Kidney (tissue), 13 donors: ENCODE measurements at regions not wholly inside any gene's neighbourhood (a gene's known extent, or its start where the extent isn't known, plus 50 kb on each side); places are given as distances from the start of the nearest gene placed in this dataset.

Experiments used
- DNase-seq, 5 donors: peaks; one replicate each; pipeline ENCODE4 v3.0.0-alpha.2; 2013 to 2020
- FAIRE-seq: peaks from 2 replicates; lab custom pipeline; 2012; peaks lifted over from hg19 to GRCh38; lab: Jason Lieb, UNC
- H3K27ac ChIP-seq, 2 donors: one replicate each; pipeline ENCODE4 v1.7.0; 2013; ENCODE audit warnings: low read depth in 2 of 2, low read length in 2 of 2, inconsistent platforms in 1 of 2
- H3K27me3 ChIP-seq: one replicate; pipeline ENCODE4 v1.7.1; 2013; ENCODE audit warnings: low read length, inconsistent platforms; ENCODE audit not compliant: control insufficient read depth, insufficient read depth
- H3K36me3 ChIP-seq, 3 donors: one replicate each; pipeline versions ENCODE4 v1.7.0 to v1.7.1; 2013; ENCODE audit warnings: low read length in 3 of 3, control low read depth in 1 of 3, inconsistent platforms in 1 of 3; ENCODE audit not compliant: insufficient read depth in 3 of 3, control insufficient read depth in 2 of 3
- H3K4me1 ChIP-seq, 3 donors: one replicate each; pipeline versions ENCODE4 v1.7.0 to v1.7.1; 2013; ENCODE audit warnings: low read length in 3 of 3, inconsistent platforms in 1 of 3, low read depth in 1 of 3; ENCODE audit not compliant: control insufficient read depth in 2 of 3, insufficient read depth in 2 of 3
- H3K4me3 ChIP-seq, 3 donors: one replicate each; pipeline versions ENCODE4 v1.7.0 to v1.8.1; 2013; ENCODE audit warnings: low read length in 3 of 3, control low read depth in 1 of 3, inconsistent platforms in 1 of 3
- H3K9ac ChIP-seq, 3 donors: one replicate each; pipeline versions ENCODE4 v1.7.0 to v1.7.1; 2013; ENCODE audit warnings: low read length in 3 of 3, control low read depth in 1 of 3, inconsistent platforms in 1 of 3
- H3K9me3 ChIP-seq, 3 donors: one replicate each; pipeline versions ENCODE4 v1.7.0 to v1.7.1; 2013; ENCODE audit warnings: low read length in 3 of 3, control low read depth in 1 of 3, inconsistent platforms in 1 of 3; ENCODE audit not compliant: control insufficient read depth in 2 of 3, insufficient read depth in 1 of 3
- intact Hi-C: fragments of 100-400 bp; cut with DNase I; formaldehyde crosslinking; loops from one replicate; pipeline ENCODE4 v1.11.1; 2022
- TF ChIP-seq, protein P1 (sequence below): IDR thresholded peaks from 3 replicates; pipeline ENCODE4 v1.5.1; 2012; ENCODE audit warnings: mild to moderate bottlenecking, moderate library complexity, borderline replicate concordance; ENCODE audit not compliant: insufficient read depth; ENCODE audit errors: extremely low read depth
- donor health status: control.
- donor health status: control.
- donor health status: control.
- donor health status: control.
- donor health status: control.
- donor health status: DM: yes; HTN: yes; CAD: no.
- donor health status: Normal renal cell carcinoma (clear cell type).

DNA sequence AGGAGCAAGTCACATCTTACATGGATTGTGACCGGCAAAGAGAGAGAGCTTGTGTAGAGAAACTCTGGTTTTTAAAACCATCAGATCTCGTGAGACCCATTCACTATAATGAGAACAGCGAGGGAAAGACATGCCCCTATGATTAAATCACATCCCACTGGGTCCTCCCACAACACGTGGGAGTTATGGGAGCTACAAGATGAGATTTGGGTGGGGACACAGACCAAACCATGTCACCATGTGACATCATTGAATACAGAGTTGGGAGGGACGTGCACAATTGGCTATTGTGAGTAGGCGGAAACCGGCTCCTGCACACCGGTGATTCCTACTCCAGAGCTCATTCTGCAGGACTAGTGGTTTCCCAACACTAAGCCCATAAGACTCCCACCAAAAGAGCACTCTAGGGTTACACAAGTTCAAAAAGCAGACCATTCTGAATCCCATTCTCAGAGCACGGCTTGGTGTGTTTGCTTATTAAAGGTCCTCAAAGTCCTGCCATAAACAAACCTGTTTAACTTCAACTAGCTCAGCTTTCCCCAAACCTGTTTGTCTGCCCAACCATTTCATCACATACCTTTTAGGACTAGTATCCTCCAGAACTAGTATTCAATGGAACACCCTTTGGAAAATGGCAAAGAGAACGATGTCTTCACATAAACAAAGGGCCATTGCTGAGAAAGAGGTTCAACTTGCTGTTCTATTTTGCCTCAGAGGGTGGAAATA is 167.6 kb downstream of the TLE3 start:
- Histone ChIP-seq H3K4me1 (no peaks in the 10 kb centered on the region), H3K27ac (no peak overlapping the region), H3K9ac (no peak overlapping the region), H3K36me3 (no peaks in the 10 kb centered on the region), H3K4me3 (no peak overlapping the region), H3K27me3 (no peaks in the 10 kb centered on the region), H3K9me3 (peaks cover 0 to 4% (median 0%) of the 10 kb centered on the region in 3 donors)
- FAIRE-seq (no peak), DNase-seq (no peak)
- intact Hi-C loops = no loop called here
- TF ChIP-seq, protein P1, sequence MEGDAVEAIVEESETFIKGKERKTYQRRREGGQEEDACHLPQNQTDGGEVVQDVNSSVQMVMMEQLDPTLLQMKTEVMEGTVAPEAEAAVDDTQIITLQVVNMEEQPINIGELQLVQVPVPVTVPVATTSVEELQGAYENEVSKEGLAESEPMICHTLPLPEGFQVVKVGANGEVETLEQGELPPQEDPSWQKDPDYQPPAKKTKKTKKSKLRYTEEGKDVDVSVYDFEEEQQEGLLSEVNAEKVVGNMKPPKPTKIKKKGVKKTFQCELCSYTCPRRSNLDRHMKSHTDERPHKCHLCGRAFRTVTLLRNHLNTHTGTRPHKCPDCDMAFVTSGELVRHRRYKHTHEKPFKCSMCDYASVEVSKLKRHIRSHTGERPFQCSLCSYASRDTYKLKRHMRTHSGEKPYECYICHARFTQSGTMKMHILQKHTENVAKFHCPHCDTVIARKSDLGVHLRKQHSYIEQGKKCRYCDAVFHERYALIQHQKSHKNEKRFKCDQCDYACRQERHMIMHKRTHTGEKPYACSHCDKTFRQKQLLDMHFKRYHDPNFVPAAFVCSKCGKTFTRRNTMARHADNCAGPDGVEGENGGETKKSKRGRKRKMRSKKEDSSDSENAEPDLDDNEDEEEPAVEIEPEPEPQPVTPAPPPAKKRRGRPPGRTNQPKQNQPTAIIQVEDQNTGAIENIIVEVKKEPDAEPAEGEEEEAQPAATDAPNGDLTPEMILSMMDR = no peak

DNA sequence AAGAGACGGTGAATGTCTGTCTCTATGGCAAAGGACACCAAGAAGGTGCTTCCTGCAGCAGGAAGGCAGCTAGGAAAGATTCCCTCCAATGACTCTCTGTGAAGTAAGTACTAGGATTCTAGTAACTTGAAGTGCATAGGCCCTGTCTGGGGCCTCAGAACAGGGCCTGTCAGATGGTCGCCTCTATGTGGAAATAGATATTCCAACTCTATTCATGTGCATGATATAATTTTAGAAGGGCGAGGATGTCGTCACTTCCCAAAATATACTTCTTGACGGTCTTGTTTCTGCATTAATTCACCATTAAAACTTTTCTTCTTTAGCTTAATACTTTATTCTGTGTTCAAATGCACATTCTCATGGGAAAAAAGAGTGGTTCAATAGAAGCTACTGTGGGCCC is 167.0 kb downstream of the TLE3 start:
- Histone ChIP-seq H3K4me1 (no peaks in the 10 kb centered on the region), H3K4me3 (no peak overlapping the region), H3K27ac (no peak overlapping the region), H3K9ac (no peak overlapping the region), H3K36me3 (no peaks in the 10 kb centered on the region), H3K9me3 (no peaks in the 10 kb centered on the region), H3K27me3 (no peaks in the 10 kb centered on the region)
- DNase-seq (no peak), FAIRE-seq (no peak)
- intact Hi-C loops = no loop called here
- TF ChIP-seq, protein P1 = no peak

DNA sequence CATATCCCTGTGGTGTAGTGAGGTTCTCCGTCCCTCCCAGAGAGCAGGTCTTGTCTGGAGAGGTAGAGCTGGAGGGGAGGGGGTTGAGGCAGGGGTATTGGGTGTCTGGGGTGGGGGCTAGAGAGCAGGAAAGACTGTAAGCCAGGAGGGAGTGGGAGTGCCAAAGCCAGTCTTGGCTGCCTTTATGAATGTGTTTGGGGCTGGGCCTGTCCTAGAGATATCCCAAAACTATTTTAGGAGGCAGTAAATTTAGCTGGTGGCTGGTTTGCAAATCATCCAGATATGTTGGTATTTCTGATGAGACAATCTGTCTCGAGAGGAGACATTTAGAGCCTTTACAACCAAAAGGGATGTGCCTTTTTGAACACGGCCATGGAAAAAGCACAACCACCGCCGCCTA is 166.6 kb downstream of the TLE3 start:
- no peak for DNase-seq
- H3K27ac ChIP-seq = no peak overlapping the region
- H3K9me3 ChIP-seq = peaks cover 0 to 3% (median 0%) of the 10 kb centered on the region in 3 donors
- H3K4me3 ChIP-seq = no peak overlapping the region
- no peaks in the 10 kb centered on the region for H3K36me3 ChIP-seq
- TF ChIP-seq, protein P1 = no peak
- intact Hi-C loops = no loop called here
- FAIRE-seq = no peak
- no peaks in the 10 kb centered on the region for H3K4me1 ChIP-seq
- H3K9ac ChIP-seq = no peak overlapping the region
- no peaks in the 10 kb centered on the region for H3K27me3 ChIP-seq
